ENCODE measurements at regions not wholly inside any gene's neighbourhood (a gene's known extent, or its start where the extent isn't known, plus 50 kb on each side); places are given as distances from the start of the nearest gene placed in this dataset.
A peak's percentile ranks its signal among the peaks of the same experiment; 100 is the strongest.

DNA sequence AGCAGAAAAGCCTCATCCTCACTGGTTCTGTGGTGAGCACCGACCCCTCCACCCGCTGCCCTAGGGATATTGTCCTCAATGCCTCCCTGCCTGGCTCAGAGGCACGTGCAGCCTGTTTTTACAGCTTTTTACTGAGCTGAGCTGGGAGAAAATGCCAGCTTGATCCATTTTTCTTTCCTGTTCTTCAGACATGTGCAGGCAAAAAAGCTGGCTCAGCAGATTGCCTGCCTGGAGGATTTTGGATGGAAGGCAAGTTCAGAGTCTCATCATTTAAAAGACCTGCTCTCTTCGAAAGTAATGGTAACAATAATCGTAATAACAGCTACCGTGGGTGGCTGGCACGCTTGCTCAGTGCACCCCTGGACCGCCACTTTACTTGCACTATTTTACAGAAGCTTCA lies 135.0 kb upstream of the SMIM23 start:
- DNase-seq (ENCODE audit: low spot score), result no peak

DNA sequence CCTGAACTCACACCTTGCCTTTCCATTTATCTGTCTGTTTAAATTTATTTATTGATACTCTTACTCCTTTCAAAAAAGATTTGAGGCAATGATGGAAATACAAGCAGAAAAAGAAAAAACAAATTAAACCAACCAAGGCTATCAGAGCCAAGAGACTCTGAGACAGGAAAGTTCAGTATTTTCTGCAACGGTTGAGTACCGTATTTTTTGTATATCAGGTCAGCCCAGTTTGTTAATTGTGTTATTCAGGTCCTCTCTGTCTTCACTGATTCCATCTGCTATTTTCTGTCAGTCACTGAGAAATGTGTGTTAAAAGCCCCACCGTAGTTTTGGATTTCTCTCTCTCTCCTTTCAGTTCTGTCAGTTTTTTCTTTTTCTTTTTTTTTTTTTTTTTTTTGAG lies 134.5 kb upstream of the SMIM23 start:
- no peak for DNase-seq (ENCODE audit: low spot score)

GRCh38 chr5:171654881-171655280 lies 130.7 kb upstream of the SMIM23 start:
- no peak for DNase-seq (ENCODE audit: low spot score)

DNA sequence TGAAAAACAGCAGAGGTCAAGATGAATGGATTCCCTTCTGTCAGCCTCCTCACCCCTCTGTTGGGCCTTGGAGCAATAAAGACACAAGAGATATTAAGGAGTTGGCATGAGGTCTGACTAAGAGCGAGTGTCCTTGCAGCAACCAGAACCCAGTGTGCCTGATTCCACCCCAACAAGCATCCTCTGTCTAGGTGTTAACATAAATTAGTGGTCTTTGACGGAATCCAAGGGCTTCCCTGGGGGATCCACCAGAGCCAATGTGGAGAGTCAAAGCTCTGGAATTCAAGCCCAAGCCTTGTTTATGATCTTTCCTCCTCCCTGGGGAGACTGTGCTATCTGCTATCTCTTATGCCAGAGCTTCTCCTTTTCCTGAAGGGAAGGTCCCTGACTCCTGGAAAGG lies 128.1 kb upstream of the SMIM23 start:
- DNase-seq (ENCODE audit: low spot score), result no peak

GRCh38 chr5:171659896-171660295 lies 125.7 kb upstream of the SMIM23 start:
- DNase-seq (ENCODE audit: low spot score), result no peak

DNA sequence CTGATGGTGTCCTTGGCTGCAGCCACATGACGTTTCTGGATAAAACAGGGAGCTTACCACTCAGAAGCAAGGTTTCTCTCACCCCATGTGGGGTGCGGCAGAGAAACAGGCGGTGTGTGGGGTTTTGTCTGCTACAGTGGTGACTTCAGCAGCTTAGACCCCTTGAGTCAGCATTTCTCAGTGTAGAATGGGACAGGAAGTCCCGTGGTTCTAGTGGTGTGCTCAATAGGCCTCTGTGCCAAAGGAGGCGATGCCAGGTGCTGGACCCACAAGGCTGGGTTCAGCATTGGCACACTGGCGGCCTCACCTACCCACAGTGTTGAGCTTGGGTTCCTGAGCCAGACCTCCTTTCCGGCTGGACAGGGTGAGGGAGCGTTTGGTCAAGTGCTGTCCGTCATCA lies 125.2 kb upstream of the SMIM23 start:
- no peak for DNase-seq (ENCODE audit: low spot score)

GRCh38 chr5:171661143-171661542 lies 124.5 kb upstream of the SMIM23 start:
- no peak for DNase-seq (ENCODE audit: low spot score)

DNA sequence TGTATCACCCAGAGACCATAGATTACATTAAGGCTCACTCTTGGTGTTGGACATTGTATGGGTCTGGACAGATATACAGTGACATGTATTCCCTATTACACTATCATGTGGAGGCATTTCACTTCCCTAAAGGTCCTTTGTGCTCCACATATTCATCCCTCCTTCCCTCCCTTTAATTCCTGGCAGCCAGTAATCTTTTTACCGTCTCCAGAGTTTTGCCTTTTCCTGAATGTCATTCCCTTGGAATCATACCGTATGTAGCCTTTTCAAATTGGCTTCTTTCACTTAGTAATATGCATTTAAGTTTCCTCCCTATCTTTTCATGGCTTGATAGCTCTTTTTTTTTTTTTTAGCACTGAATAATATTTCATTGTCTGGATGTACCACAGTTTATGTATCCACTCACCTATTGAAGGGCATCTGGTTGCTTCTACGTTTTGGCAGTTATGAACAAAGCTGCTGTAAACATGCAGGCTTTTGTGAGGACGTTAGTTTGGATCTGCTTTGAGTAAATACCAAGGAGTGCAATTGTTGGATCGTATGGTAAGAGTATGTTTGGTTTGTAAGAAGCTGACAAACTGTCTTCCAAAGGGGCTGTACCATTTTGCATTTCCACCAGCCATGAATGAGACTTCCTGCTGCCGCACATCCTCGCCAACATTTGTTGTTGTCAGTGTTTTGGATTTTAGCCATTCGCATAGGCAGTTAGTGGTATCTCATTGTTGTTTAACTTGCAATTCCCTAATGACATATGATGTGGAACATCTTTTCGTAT lies 122.1 kb upstream of the SMIM23 start:
- DNase-seq (ENCODE audit: low spot score), result no peak

DNA sequence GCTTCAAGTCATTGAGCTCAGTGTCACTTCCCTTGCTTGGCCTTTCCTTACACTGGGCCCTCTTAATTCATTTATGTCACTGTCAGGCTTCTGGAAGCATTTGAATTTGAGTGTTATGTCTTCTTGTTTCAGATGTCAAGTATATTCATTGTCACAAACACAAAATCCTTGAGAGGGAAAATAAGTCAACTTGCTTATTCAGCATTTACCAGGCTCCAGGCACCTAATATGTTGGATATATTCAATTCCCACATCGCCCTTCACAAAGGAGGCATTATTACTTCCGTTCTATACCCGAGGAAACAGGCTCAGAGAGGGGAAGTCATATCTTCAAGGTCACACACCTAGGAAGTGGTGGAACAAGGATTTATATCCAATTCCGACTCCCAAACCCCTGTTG lies 121.1 kb upstream of the SMIM23 start:
- DNase-seq (ENCODE audit: low spot score), result no peak

DNA sequence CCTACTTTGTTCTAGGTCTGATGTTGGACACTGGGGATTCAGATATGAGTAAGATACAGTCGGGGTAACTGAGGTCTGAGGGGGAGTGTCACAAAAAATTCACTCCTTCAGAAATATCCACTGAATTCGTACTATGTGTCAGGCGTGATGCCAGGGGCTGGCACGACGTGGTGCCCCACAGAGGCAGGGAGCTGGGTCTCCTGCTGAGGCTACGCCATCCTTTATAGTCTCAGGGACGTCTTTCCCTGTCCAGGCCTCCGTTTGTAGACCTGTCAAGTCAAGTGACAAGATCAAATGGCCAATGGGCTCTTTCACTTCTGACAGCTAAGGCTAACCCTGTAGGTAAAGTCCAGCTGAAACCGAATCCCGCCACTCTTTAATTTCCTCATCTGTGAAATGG lies 118.8 kb upstream of the SMIM23 start:
- no peak for DNase-seq (ENCODE audit: low spot score)

GRCh38 chr5:171667341-171668096 lies 118.1 kb upstream of the SMIM23 start:
- no peak for DNase-seq (ENCODE audit: low spot score)

- no peak for DNase-seq (ENCODE audit: low spot score)
Measured at GRCh38 chr5:171668097-171668412, 117.6 kb upstream of the SMIM23 start.

DNA sequence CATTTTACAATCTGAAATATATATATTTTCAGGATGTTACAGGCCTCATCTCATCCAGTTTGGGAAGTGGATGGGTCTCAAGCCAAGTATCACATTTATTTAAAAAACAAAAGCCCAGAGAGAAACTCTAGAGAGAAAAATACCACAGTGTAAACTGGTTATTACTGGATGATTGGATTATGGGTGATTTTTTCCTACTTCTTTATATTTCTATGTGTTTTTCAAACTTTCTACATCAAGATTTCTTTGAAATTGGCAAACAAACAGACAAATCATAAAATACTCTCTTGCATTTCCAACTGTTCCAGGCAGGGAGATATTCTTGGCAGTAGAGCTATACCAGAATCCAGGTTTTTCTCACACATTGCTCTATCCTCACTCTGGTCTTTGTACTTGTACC lies 116.0 kb upstream of the SMIM23 start:
- no peak for DNase-seq (ENCODE audit: low spot score)

DNA sequence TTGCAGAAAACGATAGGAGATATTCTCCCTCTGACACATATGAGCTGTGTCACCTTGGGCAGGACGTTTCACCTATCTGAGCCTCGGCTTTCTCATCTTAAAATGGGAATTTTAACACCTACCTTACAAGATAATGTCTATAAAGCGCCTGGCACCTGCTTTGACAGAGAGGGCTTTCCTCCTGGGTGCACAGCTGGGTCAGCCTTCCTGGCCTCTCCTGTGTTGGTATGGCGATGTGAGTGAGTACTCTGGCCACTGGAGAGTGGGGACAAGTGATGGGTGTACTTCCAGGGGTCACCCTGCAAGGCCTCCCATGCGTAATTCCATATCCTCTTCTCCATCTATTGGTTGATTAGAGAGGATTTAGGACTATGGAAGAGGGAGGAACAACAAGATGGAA lies 113.1 kb upstream of the SMIM23 start:
- DNase-seq (ENCODE audit: low spot score), result no peak

DNA sequence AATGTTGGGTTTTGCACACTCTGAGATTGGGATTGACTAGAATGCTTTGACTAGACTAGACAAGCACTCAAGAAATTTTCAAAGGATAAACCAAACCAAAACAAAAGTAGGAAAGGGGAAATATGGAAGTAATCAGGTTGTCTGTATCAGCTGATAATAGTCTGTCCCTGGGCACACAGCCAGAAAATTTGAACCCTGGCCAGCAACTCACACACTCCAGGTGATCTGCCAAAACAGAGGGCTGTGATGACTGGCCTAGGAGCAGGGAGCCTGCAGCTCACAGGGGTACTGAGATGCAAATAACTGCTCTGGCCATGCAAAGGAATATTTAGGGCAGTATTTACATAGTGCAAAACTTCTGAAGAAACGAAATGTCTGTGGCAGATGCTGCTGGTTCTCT lies 112.3 kb upstream of the SMIM23 start:
- DNase-seq (ENCODE audit: low spot score), result no peak

- no peak for DNase-seq (ENCODE audit: low spot score)
Measured at GRCh38 chr5:171673840-171674239, 111.8 kb upstream of the SMIM23 start.

DNA sequence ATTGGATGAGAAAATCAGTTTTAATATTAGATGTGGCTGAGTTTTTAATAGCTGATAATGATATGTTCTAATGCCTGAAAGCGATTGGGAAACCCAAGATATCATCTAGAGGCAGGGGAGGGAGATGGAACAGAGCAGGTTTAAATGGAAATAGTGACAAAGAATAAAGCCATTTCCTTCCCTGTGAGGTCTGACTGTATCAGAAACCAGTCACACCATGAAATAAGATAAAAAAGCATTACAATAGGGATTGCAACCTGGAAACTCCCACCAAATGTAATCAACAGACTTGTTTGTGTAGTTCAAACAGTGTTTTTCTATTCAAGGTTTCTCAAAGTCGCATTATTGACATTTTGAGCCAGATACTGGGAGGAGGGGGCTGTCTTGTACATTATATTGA lies 110.1 kb upstream of the SMIM23 start:
- DNase-seq (ENCODE audit: low spot score), result no peak

DNA sequence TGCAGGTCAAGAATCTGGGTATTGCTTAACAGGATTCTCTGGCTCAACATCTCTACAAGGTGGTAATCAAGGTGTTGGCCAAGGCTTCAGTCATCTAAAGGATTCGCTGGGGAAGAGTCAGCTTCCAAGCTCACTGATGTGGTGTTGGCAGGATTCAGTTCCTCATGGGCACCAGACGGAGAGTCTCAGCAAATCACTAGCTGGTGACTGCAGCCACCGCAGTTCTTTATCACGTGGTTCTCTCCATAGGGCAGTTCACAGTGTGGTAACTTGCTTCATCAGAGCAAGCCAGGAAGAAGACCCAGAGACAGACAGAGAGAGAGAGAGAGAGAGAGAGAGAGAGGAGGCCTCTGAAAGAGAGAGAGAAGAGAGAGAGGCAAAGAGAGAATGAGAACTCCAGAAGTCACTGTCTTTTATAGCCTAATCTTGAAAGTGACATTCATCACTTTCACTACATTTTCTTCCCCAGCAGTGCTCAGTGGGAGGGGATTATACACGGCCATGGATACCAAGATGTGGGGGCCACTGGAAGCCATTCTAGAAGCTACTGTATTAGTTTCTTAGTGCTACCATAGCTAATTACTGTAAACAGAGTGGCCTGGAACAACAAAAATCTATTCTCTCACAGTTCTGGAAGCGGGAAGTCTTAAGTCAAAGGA lies 109.2 kb upstream of the SMIM23 start:
- DNase-seq (ENCODE audit: low spot score), result peak; percentile 3

DNA sequence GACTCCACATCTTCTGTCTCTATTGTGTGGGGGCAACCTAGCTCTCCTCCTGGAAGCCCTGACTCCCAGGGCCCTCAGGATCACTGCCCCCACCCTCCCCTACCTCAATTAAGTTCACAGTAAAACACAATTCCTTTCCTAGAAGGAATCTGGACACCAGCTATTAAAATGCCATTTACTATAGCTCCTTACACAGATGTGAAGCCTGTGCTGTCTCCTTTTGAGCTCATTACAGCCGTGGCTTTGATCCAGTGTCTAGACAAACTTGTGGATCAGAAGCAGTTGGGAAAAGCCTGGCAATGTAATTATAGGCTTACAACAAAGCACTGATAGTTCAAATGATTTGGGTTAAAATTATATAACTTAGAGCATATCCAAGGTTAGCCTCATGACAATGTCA lies 107.0 kb upstream of the SMIM23 start:
- no peak for DNase-seq (ENCODE audit: low spot score)

GRCh38 chr5:171680485-171680884 lies 105.1 kb upstream of the SMIM23 start:
- no peak for DNase-seq (ENCODE audit: low spot score)

- no peak for DNase-seq (ENCODE audit: low spot score)
Measured at GRCh38 chr5:171681061-171681460, 104.6 kb upstream of the SMIM23 start.

DNA sequence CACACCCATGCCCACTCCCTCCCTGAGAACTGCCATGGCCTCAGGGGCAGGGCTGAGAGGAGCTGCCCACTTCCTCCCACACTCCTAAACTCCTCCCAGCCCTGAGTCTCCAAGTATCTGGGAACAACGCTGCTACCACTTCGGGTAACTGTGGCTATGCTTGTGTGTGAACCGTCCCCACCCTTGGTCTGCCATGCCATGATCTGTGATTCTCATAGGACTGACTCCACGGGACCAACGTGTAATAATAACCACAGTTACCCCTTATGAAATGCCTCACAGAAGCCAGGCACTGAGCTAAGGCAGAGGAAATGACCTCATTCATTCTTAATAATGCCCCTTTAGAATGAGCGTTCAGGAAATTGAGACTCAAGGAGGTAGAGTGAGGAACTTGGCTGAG lies 103.9 kb upstream of the SMIM23 start:
- DNase-seq (ENCODE audit: low spot score), result no peak

DNA sequence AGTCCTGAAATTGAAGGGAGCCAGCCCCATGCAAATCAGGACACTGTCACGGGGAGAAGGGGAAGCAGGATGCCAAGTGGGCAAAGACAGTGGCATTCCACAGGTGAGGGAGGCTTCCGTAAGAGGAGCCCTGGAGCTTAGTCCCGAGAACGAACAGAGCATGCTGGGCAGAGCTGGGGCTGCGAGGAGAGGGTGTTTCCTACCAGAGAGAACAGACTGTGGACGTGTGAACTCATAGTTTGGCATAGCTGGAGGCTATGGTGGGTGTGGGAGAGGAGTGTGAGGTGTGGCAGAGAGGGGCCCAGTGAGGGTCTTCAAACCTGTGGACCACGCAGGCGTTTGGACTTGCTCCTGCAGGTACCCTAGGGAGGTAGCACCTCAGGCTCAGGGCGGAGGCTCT lies 102.8 kb upstream of the SMIM23 start:
- no peak for DNase-seq (ENCODE audit: low spot score)
